ENCODE measurements at regions not wholly inside any gene's neighbourhood (a gene's known extent, or its start where the extent isn't known, plus 50 kb on each side); places are given as distances from the start of the nearest gene placed in this dataset.
"Not testable (repeated sequence)": the region's sequence is repeated elsewhere in the genome, so short reads cannot be mapped to it uniquely, and the experiment has no call there.

DNA sequence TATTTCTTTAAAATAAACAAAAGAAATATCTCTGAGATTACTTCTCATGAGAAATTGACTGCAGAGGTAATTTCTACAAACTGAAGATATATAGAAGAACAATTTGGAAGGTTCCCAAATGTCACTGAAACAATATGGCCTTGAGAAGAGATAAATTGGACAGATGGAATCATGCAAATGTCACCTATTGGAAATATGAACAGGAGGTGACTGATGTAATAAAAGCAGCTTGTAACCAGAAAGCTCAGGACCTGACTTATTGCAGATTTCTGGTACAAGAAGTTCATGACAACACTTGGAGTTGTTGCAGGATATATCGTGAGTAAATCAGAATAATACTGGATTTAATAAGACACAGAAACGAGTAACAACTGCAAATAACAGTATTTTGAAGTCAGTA, 93.3 kb upstream of the TRHDE start:
- intact Hi-C loops (cut with micrococcal nuclease; ENCODE audit: unreplicated experiment) = no loop called here
- BruUV-seq (replicated peaks) = no TSS peak

DNA sequence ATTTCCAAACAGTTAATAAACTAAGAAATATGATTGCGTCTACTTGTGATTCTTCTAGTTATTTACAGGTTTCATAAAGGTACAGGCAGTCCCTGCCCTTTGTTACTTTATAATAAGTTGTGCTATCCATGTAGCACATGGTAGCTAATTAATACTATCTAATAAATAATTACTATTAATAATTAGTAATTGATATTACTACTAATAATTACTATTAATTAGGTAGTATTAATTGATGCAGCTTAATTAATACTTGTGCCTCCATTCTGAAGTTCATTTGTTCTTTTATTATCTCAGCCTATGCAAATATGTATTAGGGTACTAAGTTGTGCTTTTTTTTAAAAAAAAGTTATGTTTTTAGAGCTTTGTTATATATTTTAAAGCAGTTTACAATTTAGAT, 92.3 kb upstream of the TRHDE start:
- Histone ChIP-seq H3K27ac (ENCODE audit: low read depth, low read length, poor library complexity, severe bottlenecking) (no peak overlapping the region), H2AFZ (ENCODE audit: low read length) (no peak overlapping the region), H3K4me1 (ENCODE audit: insufficient read depth, low read length, poor library complexity, severe bottlenecking) (no peaks in the 10 kb centered on the region), H3K79me2 (ENCODE audit: insufficient read depth, low read depth, low read length) (no peaks in the 10 kb centered on the region), H3K9me3 (ENCODE audit: low read length) (no peaks in the 10 kb centered on the region), H3K36me3 (ENCODE audit: insufficient read depth, low read length) (no peaks in the 10 kb centered on the region), H3K9me2 (ENCODE audit: insufficient read depth, low read length) (no peaks in the 10 kb centered on the region), H3K4me3 (ENCODE audit: low read depth, low read length, poor library complexity, severe bottlenecking) (no peak overlapping the region), H3K4me2 (ENCODE audit: low read length) (no peak overlapping the region), H4K20me1 (ENCODE audit: insufficient read depth, low read length) (no peaks in the 10 kb centered on the region)
- BruUV-seq (replicated peaks) = no TSS peak
- DNase-seq (ENCODE audit: low spot score) = no peak
- CTCF ChIA-PET (ENCODE audit: unreplicated experiment) = no interaction called here
- TF ChIP-seq, protein P1, sequence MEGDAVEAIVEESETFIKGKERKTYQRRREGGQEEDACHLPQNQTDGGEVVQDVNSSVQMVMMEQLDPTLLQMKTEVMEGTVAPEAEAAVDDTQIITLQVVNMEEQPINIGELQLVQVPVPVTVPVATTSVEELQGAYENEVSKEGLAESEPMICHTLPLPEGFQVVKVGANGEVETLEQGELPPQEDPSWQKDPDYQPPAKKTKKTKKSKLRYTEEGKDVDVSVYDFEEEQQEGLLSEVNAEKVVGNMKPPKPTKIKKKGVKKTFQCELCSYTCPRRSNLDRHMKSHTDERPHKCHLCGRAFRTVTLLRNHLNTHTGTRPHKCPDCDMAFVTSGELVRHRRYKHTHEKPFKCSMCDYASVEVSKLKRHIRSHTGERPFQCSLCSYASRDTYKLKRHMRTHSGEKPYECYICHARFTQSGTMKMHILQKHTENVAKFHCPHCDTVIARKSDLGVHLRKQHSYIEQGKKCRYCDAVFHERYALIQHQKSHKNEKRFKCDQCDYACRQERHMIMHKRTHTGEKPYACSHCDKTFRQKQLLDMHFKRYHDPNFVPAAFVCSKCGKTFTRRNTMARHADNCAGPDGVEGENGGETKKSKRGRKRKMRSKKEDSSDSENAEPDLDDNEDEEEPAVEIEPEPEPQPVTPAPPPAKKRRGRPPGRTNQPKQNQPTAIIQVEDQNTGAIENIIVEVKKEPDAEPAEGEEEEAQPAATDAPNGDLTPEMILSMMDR (conservative IDR thresholded peaks at IDR 0.05; ENCODE audit: low read length) = no peak
- TF ChIP-seq EZH2phosphoT487 (IDR thresholded peaks at IDR 0.05; ENCODE audit: borderline replicate concordance, low read depth, low read length) = no peak
- POLR2A ChIA-PET = interaction anchor here (0.9 to 1.4 kb wide), 4 partner anchors 10 to 135 kb away, joined by 3 to 4 read pairs (median 3); no protein-coding TSS in a partner anchor
- intact Hi-C loops (cut with micrococcal nuclease; ENCODE audit: unreplicated experiment) = no loop called here

More for the DNA sequence above, 93.3 kb upstream of the TRHDE start:
- no peaks in the 10 kb centered on the region for H4K20me1 ChIP-seq (ENCODE audit: insufficient read depth, low read length)
- ChIA-PET POLR2A (interaction anchor here (1.0 kb wide), 2 partner anchors 65 to 136 kb away, joined by 3 read pairs; no protein-coding TSS in a partner anchor), CTCF (ENCODE audit: unreplicated experiment) (no interaction called here)
- H3K4me1 ChIP-seq (ENCODE audit: insufficient read depth, low read length, poor library complexity, severe bottlenecking) = no peaks in the 10 kb centered on the region
- no peaks in the 10 kb centered on the region for H3K36me3 ChIP-seq (ENCODE audit: insufficient read depth, low read length)
- H3K9me2 ChIP-seq (ENCODE audit: insufficient read depth, low read length) = no peaks in the 10 kb centered on the region
- DNase-seq (ENCODE audit: low spot score) = no peak
- H3K4me3 ChIP-seq (ENCODE audit: low read depth, low read length, poor library complexity, severe bottlenecking) = no peak overlapping the region
- H3K79me2 ChIP-seq (ENCODE audit: insufficient read depth, low read depth, low read length) = no peaks in the 10 kb centered on the region
- no peaks in the 10 kb centered on the region for H3K9me3 ChIP-seq (ENCODE audit: low read length)
- no peak overlapping the region for H3K4me2 ChIP-seq (ENCODE audit: low read length)
- no peak overlapping the region for H2AFZ ChIP-seq (ENCODE audit: low read length)
- H3K27ac ChIP-seq (ENCODE audit: low read depth, low read length, poor library complexity, severe bottlenecking) = no peak overlapping the region
- no peak for TF ChIP-seq EZH2phosphoT487 (IDR thresholded peaks at IDR 0.05; ENCODE audit: borderline replicate concordance, low read depth, low read length)
- TF ChIP-seq, protein P1 (conservative IDR thresholded peaks at IDR 0.05; ENCODE audit: low read length) = no peak

DNA sequence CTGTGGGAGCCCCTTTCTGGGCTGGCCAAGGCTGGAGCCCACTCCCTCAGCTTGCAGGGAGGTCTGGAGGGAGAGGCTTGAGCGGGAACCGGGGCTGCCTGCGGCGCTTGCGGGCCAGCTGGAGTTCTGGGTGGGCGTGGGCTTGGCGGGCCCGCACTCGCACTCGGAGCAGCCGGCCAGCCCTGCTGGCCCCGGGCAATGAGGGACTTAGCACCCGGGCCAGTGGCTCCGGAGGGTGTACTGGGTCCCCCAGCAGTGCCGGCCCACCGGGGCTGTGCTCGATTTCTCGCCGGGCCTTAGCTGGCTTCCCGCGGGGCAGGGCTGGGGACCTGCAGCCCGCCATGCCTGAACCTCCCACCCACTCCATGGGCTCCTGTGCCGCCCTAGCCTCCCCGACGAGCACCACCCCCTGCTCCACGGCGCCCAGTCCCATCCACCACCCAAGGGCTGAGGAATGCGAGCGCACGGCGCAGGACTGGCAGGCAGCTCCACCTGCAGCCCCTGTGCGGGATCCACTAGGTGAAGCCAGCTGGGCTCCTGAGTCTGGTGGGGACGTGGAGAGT, 87.1 kb upstream of the TRHDE start:
- BruUV-seq (replicated peaks); H3K27ac ChIP-seq (ENCODE audit: low read depth, low read length, poor library complexity, severe bottlenecking); H3K36me3 ChIP-seq (ENCODE audit: insufficient read depth, low read length): not testable (repeated sequence)

More for the DNA sequence above, 87.1 kb upstream of the TRHDE start:
- DNase-seq (ENCODE audit: low spot score); H3K9me2 ChIP-seq (ENCODE audit: insufficient read depth, low read length); H2AFZ ChIP-seq (ENCODE audit: low read length); H4K20me1 ChIP-seq (ENCODE audit: insufficient read depth, low read length); H3K4me2 ChIP-seq (ENCODE audit: low read length); H3K9me3 ChIP-seq (ENCODE audit: low read length); H3K4me1 ChIP-seq (ENCODE audit: insufficient read depth, low read length, poor library complexity, severe bottlenecking); H3K4me3 ChIP-seq (ENCODE audit: low read depth, low read length, poor library complexity, severe bottlenecking); H3K79me2 ChIP-seq (ENCODE audit: insufficient read depth, low read depth, low read length); POLR2A ChIA-PET; intact Hi-C loops (cut with micrococcal nuclease; ENCODE audit: unreplicated experiment); CTCF ChIA-PET (ENCODE audit: unreplicated experiment): not testable (repeated sequence)

Data from OCI-LY7 (cell line).